ENCODE measurements at regions not wholly inside any gene's neighbourhood (a gene's known extent, or its start where the extent isn't known, plus 50 kb on each side); places are given as distances from the start of the nearest gene placed in this dataset.

- H4K20me1 ChIP-seq (ENCODE audit: insufficient read depth, low read length) = no peaks in the 10 kb centered on the region
- no peak overlapping the region for H2AFZ ChIP-seq (ENCODE audit: low read length)
- DNase-seq (ENCODE audit: insufficient read length, low spot score, missing footprints) = no peak
- H3K9me3 ChIP-seq (ENCODE audit: low read depth, low read length) = no peaks in the 10 kb centered on the region
- no peaks in the 10 kb centered on the region for H3K4me1 ChIP-seq (ENCODE audit: insufficient read depth, low read length)
- no peak overlapping the region for H3K4me3 ChIP-seq (ENCODE audit: insufficient read depth, low read length)
- H3K27me3 ChIP-seq (ENCODE audit: insufficient read depth, low read length) = no peaks in the 10 kb centered on the region
- H3K79me2 ChIP-seq (ENCODE audit: insufficient read depth, low read length) = no peaks in the 10 kb centered on the region
- H3K27ac ChIP-seq (ENCODE audit: low read depth, low read length) = no peak overlapping the region
- TF ChIP-seq CTCF (IDR thresholded peaks at IDR 0.05; ENCODE audit: extremely low read depth, low read depth, low read length) = no peak
- H3K36me3 ChIP-seq (ENCODE audit: insufficient read depth, low read length) = no peaks in the 10 kb centered on the region
- H3K4me2 ChIP-seq (ENCODE audit: insufficient read depth, low read length) = no peak overlapping the region
Observed at GRCh38 chr7:145605963-145606362, 510.6 kb upstream of the CNTNAP2 start.

DNA sequence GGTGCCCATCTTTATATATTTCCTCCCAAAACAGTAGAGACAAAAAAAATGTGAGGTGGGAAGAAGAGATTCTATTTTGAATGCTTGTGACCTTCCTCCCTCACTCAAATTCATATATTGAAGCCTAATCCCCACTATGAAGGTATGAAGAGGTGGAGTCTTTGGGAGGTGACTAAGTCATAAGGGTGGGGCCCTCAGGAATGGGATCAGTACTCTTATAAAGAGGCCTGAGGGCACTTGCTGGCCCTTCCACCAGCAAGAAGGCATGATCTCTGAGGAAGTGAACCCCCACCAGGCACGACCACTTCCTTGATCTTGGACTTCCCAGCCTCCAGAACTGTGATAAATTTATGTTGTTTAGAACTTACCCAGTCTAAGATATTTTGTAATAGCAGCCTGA, 517.2 kb upstream of the CNTNAP2 start:
- no peaks in the 10 kb centered on the region for H3K79me2 ChIP-seq (ENCODE audit: insufficient read depth, low read length)

GRCh38 chr7:145584401-145584800, 532.2 kb upstream of the CNTNAP2 start:
- no peak for DNase-seq (ENCODE audit: insufficient read length, low spot score, missing footprints)
- no peak overlapping the region for H3K27ac ChIP-seq (ENCODE audit: low read depth, low read length)
- H3K4me1 ChIP-seq (ENCODE audit: insufficient read depth, low read length) = no peaks in the 10 kb centered on the region
- no peaks in the 10 kb centered on the region for H4K20me1 ChIP-seq (ENCODE audit: insufficient read depth, low read length)
- no peak for TF ChIP-seq CTCF (IDR thresholded peaks at IDR 0.05; ENCODE audit: extremely low read depth, low read depth, low read length)
- H3K36me3 ChIP-seq (ENCODE audit: insufficient read depth, low read length) = no peaks in the 10 kb centered on the region
- peaks cover 2% of the 10 kb centered on the region for H3K9me3 ChIP-seq (ENCODE audit: low read depth, low read length)
- H2AFZ ChIP-seq (ENCODE audit: low read length) = no peak overlapping the region
- H3K79me2 ChIP-seq (ENCODE audit: insufficient read depth, low read length) = no peaks in the 10 kb centered on the region
- no peak overlapping the region for H3K4me3 ChIP-seq (ENCODE audit: insufficient read depth, low read length)
- no peaks in the 10 kb centered on the region for H3K27me3 ChIP-seq (ENCODE audit: insufficient read depth, low read length)
- no peak overlapping the region for H3K4me2 ChIP-seq (ENCODE audit: insufficient read depth, low read length)

More for the DNA sequence above, 517.2 kb upstream of the CNTNAP2 start:
- Histone ChIP-seq H3K27me3 (ENCODE audit: insufficient read depth, low read length) (no peaks in the 10 kb centered on the region), H3K36me3 (ENCODE audit: insufficient read depth, low read length) (no peaks in the 10 kb centered on the region), H3K4me2 (ENCODE audit: insufficient read depth, low read length) (no peak overlapping the region), H2AFZ (ENCODE audit: low read length) (no peak overlapping the region), H4K20me1 (ENCODE audit: insufficient read depth, low read length) (no peaks in the 10 kb centered on the region), H3K4me1 (ENCODE audit: insufficient read depth, low read length) (no peaks in the 10 kb centered on the region), H3K4me3 (ENCODE audit: insufficient read depth, low read length) (no peak overlapping the region), H3K27ac (ENCODE audit: low read depth, low read length) (no peak overlapping the region), H3K9me3 (ENCODE audit: low read depth, low read length) (peaks cover 2% of the 10 kb centered on the region)
- TF ChIP-seq CTCF (IDR thresholded peaks at IDR 0.05; ENCODE audit: extremely low read depth, low read depth, low read length) = no peak
- DNase-seq (ENCODE audit: insufficient read length, low spot score, missing footprints) = no peak

DNA sequence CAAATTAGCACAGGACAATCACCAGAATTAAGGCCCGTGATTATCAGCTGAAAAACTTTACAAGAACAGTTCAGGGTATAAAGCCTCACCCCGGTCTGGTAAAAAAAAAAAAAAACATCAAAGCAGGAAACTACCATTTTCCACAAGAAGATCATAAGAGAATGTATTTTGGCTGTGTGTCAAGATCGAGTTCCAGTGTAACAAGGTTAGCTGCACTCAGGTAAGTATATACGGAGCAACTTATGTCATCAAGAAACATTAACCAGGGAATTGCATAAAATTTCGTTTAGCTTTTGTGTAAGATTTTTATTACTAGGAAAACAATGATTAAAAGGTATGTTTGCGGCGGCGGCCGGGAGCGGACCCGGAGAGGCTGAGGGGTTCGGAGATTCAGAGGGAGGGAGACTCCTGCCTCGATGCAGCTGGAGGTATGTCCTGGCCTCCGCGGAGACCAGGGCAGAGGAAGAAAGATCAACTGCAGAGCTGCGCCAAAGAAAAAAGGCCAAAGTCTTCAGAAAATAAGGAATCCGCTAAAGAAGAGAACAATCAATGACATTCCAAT, 533.8 kb upstream of the CNTNAP2 start:
- Histone ChIP-seq H2AFZ (ENCODE audit: low read length) (no peak overlapping the region), H3K36me3 (ENCODE audit: insufficient read depth, low read length) (no peaks in the 10 kb centered on the region)

More for the DNA sequence above, 533.8 kb upstream of the CNTNAP2 start:
- no peak for TF ChIP-seq CTCF (IDR thresholded peaks at IDR 0.05; ENCODE audit: extremely low read depth, low read depth, low read length)
- Histone ChIP-seq H3K4me1 (ENCODE audit: insufficient read depth, low read length) (no peaks in the 10 kb centered on the region), H3K27ac (ENCODE audit: low read depth, low read length) (no peak overlapping the region), H3K4me2 (ENCODE audit: insufficient read depth, low read length) (no peak overlapping the region), H3K4me3 (ENCODE audit: insufficient read depth, low read length) (no peak overlapping the region), H3K9me3 (ENCODE audit: low read depth, low read length) (peaks cover 3% of the 10 kb centered on the region), H3K79me2 (ENCODE audit: insufficient read depth, low read length) (no peaks in the 10 kb centered on the region), H3K27me3 (ENCODE audit: insufficient read depth, low read length) (no peaks in the 10 kb centered on the region), H4K20me1 (ENCODE audit: insufficient read depth, low read length) (no peaks in the 10 kb centered on the region)
- no peak for DNase-seq (ENCODE audit: insufficient read length, low spot score, missing footprints)

Data from osteoblast (primary cell).